Stimulated activated CD4-positive, alpha-beta T cell treated with anti-CD3 and anti-CD28 coated beads, TNF-alpha, amount 100 ng/mL, for 1 hour (primary cell): ENCODE measurements at regions not wholly inside any gene's neighbourhood (a gene's known extent, or its start where the extent isn't known, plus 50 kb on each side); places are given as distances from the start of the nearest gene placed in this dataset.
"Not testable (repeated sequence)": the region's sequence is repeated elsewhere in the genome, so short reads cannot be mapped to it uniquely, and the experiment has no call there.

Experiments
- DNase-seq, 3 donors: peaks; one replicate each; pipeline ENCODE4 v3.0.0-alpha.2; 2020; ENCODE audit warnings: low read depth in 3 of 3, low spot score in 1 of 3

DNA sequence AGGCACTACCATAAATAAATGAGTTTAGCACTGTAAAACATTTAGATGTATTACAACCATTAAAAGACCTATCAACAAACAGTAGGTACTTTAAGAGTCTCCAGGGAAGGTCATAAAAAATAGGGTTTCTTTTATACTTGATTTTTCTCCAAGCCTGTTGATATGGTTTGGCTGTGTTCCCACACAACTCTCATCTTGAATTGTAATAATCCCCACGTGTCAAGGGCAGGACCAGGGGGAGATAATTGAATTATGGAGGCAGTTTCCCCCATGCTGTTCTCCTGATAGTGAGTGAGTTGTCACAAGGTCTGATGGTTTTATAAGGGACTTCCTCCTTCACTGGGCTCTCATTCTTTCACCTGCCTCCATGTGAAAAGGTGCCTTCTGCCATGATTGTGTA, 468.9 kb upstream of the UBE2E2 start:
- DNase-seq, result no peak

DNA sequence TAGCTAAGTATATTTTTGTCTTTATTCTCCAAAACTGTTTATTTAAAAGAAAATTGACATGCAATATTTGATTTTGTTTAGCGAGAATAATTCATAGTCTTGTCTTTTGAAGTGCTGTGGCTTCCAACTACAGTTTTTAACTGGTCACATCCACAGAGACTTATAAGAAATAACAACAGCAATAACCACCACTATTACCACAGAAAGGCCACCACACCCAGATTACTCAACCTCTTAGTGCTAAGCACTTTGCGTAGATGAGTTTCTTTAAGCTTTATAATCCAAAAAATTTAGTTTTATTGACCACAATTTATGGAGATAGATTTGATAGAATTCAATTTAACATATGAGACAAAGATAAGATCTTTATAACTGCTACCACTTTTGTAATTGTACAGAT, 468.4 kb upstream of the UBE2E2 start:
- DNase-seq, result no peak

- no peak for DNase-seq
These were observed 467.8 kb upstream of the UBE2E2 start for GRCh38 chr3:22735373-22735772.

DNA sequence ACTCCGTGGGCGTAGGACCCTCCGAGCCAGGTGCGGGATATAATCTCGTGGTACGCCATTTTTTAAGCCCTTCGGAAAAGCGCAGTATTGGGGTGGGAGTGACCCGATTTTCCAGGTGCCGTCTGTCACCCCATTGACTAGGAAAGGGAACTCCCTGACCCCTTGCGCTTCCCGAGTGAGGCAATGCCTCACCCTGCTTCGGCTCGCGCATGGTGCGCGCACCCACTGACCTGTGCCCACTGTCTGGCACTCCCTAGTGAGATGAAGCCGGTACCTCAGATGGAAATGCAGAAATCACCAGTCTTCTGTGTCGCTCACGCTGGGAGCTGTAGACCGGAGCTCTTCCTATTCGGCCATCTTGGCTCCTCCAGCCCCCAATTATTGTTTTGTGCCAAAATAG, 459.7 kb upstream of the UBE2E2 start:
- DNase-seq, result not testable (repeated sequence)

GRCh38 chr3:22745321-22745720, 457.8 kb upstream of the UBE2E2 start:
- DNase-seq, result no peak

DNA sequence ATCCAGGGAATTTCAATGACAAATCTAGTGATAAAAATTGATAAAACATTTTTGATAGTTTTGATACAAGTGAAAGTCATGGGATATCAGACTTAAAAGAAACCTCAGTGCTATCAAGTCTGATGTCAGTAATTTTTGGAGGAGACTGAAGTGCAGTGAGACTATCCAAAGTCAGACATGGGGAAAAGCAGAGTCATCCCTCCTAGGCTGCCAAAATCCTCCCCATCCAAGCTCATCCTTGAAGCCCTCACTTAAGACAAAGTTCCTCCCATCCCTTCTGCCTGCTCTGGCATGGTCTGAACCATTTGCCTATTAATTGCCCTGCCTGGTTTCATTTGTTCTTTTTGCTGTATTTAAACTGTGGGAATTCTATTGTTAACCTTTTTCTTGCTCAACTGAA, 456.9 kb upstream of the UBE2E2 start:
- DNase-seq, result no peak

DNA sequence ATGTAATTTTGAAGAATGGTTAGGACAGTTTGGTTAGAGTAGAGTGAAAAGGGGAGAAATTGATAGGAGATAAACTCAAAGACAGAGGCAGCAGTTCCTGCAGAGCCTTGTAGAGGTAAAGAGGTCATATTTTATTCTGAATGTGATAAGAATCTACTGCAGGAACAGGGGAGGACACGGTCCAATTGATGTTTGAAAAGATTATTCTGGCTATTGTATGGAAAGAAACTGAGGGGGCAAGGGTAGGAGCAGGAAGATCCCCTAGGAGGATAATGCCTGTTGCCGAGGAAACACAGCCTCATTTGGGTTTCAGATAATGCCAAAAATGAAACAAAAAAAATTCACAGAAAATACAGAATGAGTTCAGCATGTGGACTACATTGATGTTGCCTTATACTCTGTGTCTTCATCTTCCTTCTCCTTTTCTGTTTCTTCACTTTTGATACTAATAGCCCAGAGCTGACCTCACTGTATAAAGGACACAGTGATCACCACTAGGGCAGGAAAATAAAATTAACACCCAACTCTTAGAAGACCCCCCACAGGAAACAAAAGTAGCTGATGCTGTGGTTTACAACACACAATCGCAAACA, 454.6 kb upstream of the UBE2E2 start:
- DNase-seq, result no peak

DNA sequence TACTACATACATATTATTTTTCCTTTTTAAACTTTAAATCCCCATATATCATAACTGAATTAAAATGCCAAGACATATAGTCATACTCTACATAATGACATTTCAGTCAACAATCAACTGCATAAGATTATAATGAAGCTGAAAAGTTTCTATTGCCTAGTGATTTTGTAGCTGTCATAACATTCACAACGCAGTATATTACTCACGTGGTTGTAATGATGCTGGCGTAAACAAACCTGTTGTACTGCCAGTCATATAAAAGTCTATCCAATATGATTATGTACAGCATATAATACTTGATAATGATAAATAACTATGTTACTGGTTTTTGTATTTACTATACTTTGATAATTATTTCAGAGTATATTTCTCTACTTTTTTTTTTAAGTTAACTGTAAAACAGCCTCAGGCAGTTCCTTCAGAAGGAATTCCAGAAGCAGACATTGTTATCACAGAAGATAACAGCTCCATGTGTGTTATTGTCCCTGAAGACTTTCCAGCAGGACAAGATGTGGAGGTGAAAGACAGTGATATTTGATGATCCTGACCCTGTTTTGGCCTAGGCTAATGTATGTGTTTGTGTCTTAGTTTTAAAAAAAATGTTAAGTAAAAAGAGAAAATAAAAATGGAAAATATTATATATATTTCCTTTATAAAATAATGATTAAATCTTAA, 443.4 kb upstream of the UBE2E2 start:
- DNase-seq, result no peak

GRCh38 chr3:22765679-22766078, 437.4 kb upstream of the UBE2E2 start:
- DNase-seq, result no peak

DNA sequence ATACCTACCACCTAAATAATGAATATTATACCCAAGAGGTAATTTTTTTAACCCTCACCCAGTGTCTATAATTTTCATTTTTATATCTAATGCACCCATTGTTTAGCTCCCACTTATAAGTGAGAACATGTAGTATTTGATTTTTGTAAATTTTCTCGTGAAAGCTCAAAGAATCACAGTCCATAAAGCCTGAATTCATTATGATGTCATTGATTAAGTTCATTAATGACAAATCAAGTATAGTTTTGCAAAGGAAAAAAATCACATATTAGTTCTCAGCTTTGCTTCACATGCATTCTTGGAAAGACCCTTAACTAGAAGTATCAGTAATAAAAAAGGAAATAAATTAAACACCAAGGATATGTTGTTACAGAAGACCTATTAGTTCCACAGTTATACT, 425.3 kb upstream of the UBE2E2 start:
- no peak for DNase-seq

GRCh38 chr3:22779737-22780136, 423.4 kb upstream of the UBE2E2 start:
- no peak for DNase-seq

DNA sequence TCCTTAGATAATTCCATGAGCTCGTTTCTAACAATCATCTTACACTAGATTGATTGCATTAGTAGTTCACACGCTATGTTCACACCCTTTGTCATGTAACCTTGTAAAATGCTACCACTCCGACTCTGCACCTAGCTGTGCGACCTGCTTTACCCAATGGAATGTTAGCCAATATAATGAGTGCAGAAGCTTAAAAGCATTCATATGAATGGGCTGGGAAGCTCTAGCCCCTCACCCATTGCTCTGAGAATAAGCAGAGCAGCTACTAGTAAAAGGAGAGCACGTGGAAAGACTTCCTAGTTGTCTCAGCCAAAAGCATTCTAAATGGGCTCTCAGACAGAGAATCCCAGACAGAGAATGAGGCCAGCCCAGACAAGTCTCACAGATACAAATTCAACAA, 410.6 kb upstream of the UBE2E2 start:
- DNase-seq, result no peak

GRCh38 chr3:22795917-22796316, 407.2 kb upstream of the UBE2E2 start:
- no peak for DNase-seq

DNA sequence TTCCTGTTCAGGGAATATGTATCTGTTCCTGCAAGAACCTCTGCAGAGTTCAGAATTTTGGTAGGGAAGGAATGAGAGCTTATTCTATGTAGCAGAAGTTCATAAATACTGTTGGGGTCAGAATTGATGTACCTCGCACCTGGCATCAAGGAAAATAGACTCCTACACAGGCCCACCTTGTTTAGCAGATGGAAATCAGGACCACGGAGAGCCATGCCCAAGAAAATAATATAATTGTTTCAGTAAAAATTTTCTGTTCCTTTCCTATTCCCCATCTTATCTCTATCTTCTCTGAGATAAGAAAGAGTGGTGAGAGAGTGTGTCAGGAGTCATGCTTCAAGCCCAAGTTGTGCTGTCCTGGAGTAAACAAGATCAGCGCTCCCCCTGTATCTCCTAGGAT, 404.7 kb upstream of the UBE2E2 start:
- DNase-seq, result no peak

DNA sequence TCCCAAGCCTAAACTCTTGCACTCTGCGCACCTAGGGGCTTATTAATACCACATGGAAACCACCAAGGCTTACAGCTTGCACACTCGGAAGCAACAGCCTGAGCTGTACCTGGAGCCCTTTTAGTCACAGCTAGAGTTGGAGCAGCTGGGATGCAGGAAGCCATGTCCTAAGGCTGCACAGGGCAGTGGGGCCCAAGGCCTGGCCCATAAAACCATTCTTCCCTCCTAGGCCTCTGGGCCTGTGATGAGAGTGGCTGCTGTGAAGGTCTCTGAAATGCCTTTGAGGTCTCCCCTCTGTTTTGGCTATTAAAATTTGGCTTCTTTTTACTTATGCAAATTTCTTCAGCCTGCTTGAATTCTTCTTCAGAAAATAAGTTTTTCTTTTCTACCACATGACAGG, 383.9 kb upstream of the UBE2E2 start:
- DNase-seq, result no peak

DNA sequence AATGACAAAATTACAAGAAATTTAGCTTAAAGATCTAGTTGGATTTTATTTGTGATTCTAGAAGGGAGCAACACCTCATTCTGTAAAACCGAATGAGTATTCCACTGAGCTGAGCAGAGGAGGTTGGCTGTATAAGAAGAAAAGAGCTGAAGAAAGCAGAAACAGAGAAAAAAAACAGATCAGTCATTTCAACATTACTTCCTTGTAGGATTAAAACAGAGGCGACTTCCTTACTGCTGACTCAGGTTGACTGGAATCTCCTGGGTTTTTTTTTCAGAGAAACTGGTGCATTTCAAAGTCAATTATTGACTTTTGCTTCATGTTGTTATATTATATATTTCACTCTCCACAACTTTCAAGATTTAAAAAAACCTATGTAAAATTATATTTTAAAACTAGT, 368.1 kb upstream of the UBE2E2 start:
- no peak for DNase-seq

- DNase-seq, result no peak
These were observed 367.0 kb upstream of the UBE2E2 start for GRCh38 chr3:22836131-22836530.

DNA sequence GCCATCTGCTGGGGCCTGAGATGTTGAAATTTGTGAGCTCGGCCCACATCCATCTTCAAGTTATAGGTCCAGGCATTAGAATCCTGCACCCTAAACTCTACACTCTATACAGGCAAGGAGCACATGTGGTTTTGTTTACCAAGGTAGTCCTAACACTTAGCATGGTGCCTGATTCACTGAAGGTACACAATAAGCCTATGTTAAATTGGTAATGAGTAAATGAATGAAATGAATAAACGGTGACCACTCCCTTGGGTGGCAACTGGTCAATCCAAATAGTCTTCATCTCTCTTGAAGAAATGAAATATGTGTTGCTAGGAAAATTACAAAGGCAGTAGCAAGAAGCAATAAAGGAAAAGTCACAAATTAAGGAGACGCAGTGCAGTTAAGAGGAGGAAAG, 359.3 kb upstream of the UBE2E2 start:
- no peak for DNase-seq

DNA sequence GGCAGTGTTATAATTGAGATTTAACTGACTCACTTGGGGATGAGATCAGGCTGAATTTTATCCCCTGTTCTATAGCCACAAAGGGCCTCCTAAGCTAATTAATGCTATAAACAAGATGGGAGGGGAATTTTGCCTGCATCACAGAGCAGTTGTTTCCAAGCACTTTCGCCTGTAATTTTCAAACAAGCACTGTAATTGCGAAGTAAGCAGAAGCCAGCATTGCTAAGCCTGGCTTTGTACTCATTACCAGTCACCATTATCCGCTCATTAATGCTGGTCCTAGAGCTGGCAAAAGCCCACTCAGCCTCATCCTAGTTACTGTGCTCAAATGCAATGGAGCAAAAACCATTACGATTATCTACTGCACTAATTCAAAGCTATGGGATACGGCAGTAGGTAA, 356.6 kb upstream of the UBE2E2 start:
- DNase-seq, result no peak

DNA sequence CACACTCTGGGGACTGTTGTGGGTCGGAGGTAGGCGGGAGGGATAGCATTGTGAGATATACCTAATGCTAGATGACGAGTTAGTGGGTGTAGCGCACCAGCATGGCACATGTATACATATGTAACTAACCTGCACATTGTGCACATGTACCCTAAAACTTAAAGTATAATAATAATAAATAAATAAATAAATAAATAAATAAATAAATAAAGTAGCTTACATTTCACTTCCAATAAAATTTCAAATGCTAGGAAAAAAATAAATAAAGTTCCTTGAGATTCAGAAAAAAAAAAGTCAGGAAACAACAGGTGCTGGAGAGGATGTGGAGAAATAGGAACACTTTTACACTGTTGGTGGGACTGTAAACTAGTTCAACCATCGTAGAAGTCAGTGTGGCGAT, 353.5 kb upstream of the UBE2E2 start:
- not testable (repeated sequence) for DNase-seq

GRCh38 chr3:22856811-22857210, 346.3 kb upstream of the UBE2E2 start:
- DNase-seq, result no peak

DNA sequence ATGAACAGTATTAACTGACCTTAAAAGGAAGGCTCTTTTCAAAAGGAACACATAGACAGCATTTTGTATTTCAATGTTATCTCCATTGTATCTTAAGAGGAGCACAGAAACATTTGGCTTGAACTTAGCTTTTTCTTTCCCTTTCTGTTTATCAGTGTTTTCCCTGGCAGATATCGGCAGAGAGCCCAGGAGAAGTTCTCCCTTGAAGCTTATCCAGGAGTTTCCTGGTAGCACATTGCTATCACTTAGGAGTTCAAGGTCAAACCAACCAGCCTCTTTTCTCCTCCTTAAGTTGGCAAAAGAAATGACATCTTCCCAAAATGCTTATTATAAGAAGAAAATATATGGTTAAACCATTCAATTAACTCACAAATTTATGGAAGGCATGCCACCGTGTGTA, 344.6 kb upstream of the UBE2E2 start:
- no peak for DNase-seq

- DNase-seq, result no peak
These were observed 343.5 kb upstream of the UBE2E2 start for GRCh38 chr3:22859618-22860017.
